IPS-NIHi7 (cell line): ENCODE measurements at regions not wholly inside any gene's neighbourhood (a gene's known extent, or its start where the extent isn't known, plus 50 kb on each side); places are given as distances from the start of the nearest gene placed in this dataset.
"Not testable (repeated sequence)": the region's sequence is repeated elsewhere in the genome, so short reads cannot be mapped to it uniquely, and the experiment has no call there.

Source experiments
- DNase-seq: peaks from one replicate; pipeline ENCODE4 v3.0.0; 2012; ENCODE audit warnings: mixed read lengths; ENCODE audit errors: extremely low spot score

- DNase-seq = no peak
Observed at GRCh38 chrX:46168254-46168653, 377.0 kb downstream of the ZNF674 start.

GRCh38 chrX:46165866-46166265 lies 379.4 kb downstream of the ZNF674 start:
- no peak for DNase-seq

- no peak for DNase-seq
Observed at GRCh38 chrX:46165411-46165810, 379.8 kb downstream of the ZNF674 start.

- no peak for DNase-seq
Observed at GRCh38 chrX:46152756-46153155, 392.5 kb downstream of the ZNF674 start.

- not testable (repeated sequence) for DNase-seq
Observed at GRCh38 chrX:46151332-46151731, 393.9 kb downstream of the ZNF674 start.

- DNase-seq = no peak
Observed at GRCh38 chrX:46144566-46144965, 400.7 kb downstream of the ZNF674 start.

GRCh38 chrX:46140272-46140671 lies 404.9 kb downstream of the ZNF674 start:
- DNase-seq = no peak

- DNase-seq = peak; percentile 37
Observed at GRCh38 chrX:46130247-46130646, 415.0 kb downstream of the ZNF674 start.

GRCh38 chrX:46125111-46125510 lies 420.1 kb downstream of the ZNF674 start:
- DNase-seq = no peak

- DNase-seq = no peak
Observed at GRCh38 chrX:46117234-46117633, 428.0 kb downstream of the ZNF674 start.

GRCh38 chrX:46087310-46087709 lies 457.9 kb downstream of the ZNF674 start:
- DNase-seq = not testable (repeated sequence)

GRCh38 chrX:46080121-46080520 lies 465.1 kb downstream of the ZNF674 start:
- DNase-seq = not testable (repeated sequence)

- no peak for DNase-seq
Observed at GRCh38 chrX:46072791-46073190, 472.4 kb downstream of the ZNF674 start.

GRCh38 chrX:46072372-46072771 lies 472.8 kb downstream of the ZNF674 start:
- DNase-seq = no peak

- DNase-seq = no peak
Observed at GRCh38 chrX:46070421-46070820, 474.8 kb downstream of the ZNF674 start.

- no peak for DNase-seq
Observed at GRCh38 chrX:46059316-46059715, 485.9 kb downstream of the ZNF674 start.

GRCh38 chrX:46044486-46044885 lies 500.7 kb downstream of the ZNF674 start:
- DNase-seq = no peak

- DNase-seq = no peak
Observed at GRCh38 chrX:46040001-46040400, 505.2 kb downstream of the ZNF674 start.

GRCh38 chrX:46039526-46039925 lies 505.7 kb downstream of the ZNF674 start:
- DNase-seq = no peak

GRCh38 chrX:46036508-46036907 lies 508.7 kb downstream of the ZNF674 start:
- DNase-seq = no peak

GRCh38 chrX:46034868-46035267 lies 510.4 kb downstream of the ZNF674 start:
- DNase-seq = no peak

- no peak for DNase-seq
Observed at GRCh38 chrX:46029777-46030176, 515.4 kb downstream of the ZNF674 start.

- DNase-seq = no peak
Observed at GRCh38 chrX:46016296-46016695, 528.9 kb downstream of the ZNF674 start.

- DNase-seq = no peak
Observed at GRCh38 chrX:46015653-46016052, 529.6 kb downstream of the ZNF674 start.
